Gastroesophageal sphincter (tissue), 4 donors: ENCODE measurements at regions not wholly inside any gene's neighbourhood (a gene's known extent, or its start where the extent isn't known, plus 50 kb on each side); places are given as distances from the start of the nearest gene placed in this dataset.

ENCODE experiments used
- ATAC-seq: fragments of 150-250 bp; one replicate; pipeline ENCODE4 v1.9.1; 2016; ENCODE audit warnings: mild to moderate bottlenecking, moderate library complexity
- H3K27ac ChIP-seq, 4 donors: fragments of 200-600 bp; sonication (generic) in 3 of 4; 1 replicate in 3 of 4; 2 replicates in 1 of 4; pipeline ENCODE4 v1.5.1; 2016 to 2019
- H3K27me3 ChIP-seq: fragments of 200-600 bp; sonication (generic); one replicate; pipeline ENCODE4 v1.5.1; 2019
- H3K36me3 ChIP-seq, 2 donors: fragments of 200-600 bp; sonication (generic); one replicate each; pipeline ENCODE4 v1.5.1; 2019; ENCODE audit warnings: control low read depth in 1 of 2
- H3K4me1 ChIP-seq, 3 donors: fragments of 200-600 bp; sonication (generic); 1 replicate in 2 of 3; 2 replicates in 1 of 3; pipeline ENCODE4 v1.5.1; 2016 to 2019; ENCODE audit warnings: control low read depth in 2 of 3
- H3K4me3 ChIP-seq, 2 donors: fragments of 200-600 bp; sonication (generic); one replicate each; pipeline ENCODE4 v1.5.1; 2019; ENCODE audit warnings: mild to moderate bottlenecking in 1 of 2, moderate library complexity in 1 of 2
- H3K9me3 ChIP-seq, 3 donors: fragments of 200-600 bp; sonication (generic); one replicate each; pipeline ENCODE4 v1.5.1; 2017 to 2019; ENCODE audit warnings: control low read depth in 2 of 3
- CTCF ChIP-seq, 4 experiments: fragments of 200-600 bp in 2 of 4; fragments of 450-650 bp in 2 of 4; sonication (generic) in 1 of 4; IDR thresholded peaks; one replicate each; pipeline ENCODE4 v1.5.1; 2017 to 2019; ENCODE audit warnings: antibody characterized with exemption in 4 of 4, mild to moderate bottlenecking in 2 of 4, moderate library complexity in 2 of 4
- EP300 ChIP-seq: sonication (generic); formaldehyde crosslinking; IDR thresholded peaks from one replicate; pipeline ENCODE4 v1.6.1; 2017; ENCODE audit warnings: antibody characterized with exemption, mild to moderate bottlenecking
- POLR2A ChIP-seq, 2 donors: fragments of 450-650 bp; IDR thresholded peaks; one replicate each; pipeline ENCODE4 v1.6.1; 2017; ENCODE audit warnings: antibody characterized with exemption in 2 of 2, mild to moderate bottlenecking in 2 of 2, moderate library complexity in 1 of 2
- POLR2AphosphoS5 ChIP-seq: sonication (generic); formaldehyde crosslinking; IDR thresholded peaks from one replicate; pipeline ENCODE4 v1.6.1; 2017; ENCODE audit warnings: antibody characterized with exemption
- WGBS, 2 donors: methylation state at CpG; one replicate each; pipeline ENCODE4 v1.1.5; 2018; ENCODE audit warnings: low coverage in 1 of 2; 5-methylcytosine and 5-hydroxymethylcytosine counted together
- small RNA-seq, 4 donors: library from RNA; depleted of rRNA; stranded (forward); fragments of <200 nt; gene quantifications; one replicate each; pipeline ENCODE3, GENCODE V24; 2016

GRCh38 chr18:59959606-59960005 is 59.8 kb downstream of the PMAIP1 start:
- no peaks in the 10 kb centered on the region for H3K27me3 ChIP-seq
- no peaks in the 10 kb centered on the region for H3K36me3 ChIP-seq
- no peak overlapping the region for H3K4me3 ChIP-seq
- H3K4me1 ChIP-seq, result peaks cover 0 to 5% (median 0%) of the 10 kb centered on the region in 3 donors
- TF ChIP-seq CTCF (IDR thresholded peaks at IDR 0.05), result no peak
- no peak for TF ChIP-seq POLR2A (IDR thresholded peaks at IDR 0.05)
- TF ChIP-seq POLR2AphosphoS5, result no peak
- no peak for TF ChIP-seq EP300
- no peak for ATAC-seq
- 65 to 77% methylated on average over 2 of the region's 2 CpGs for WGBS, 2 donors
- no peaks in the 10 kb centered on the region for H3K9me3 ChIP-seq
- H3K27ac ChIP-seq, result no peak overlapping the region

- Histone ChIP-seq H3K4me3 (no peak overlapping the region), H3K4me1 (peaks cover 0 to 7% (median 0%) of the 10 kb centered on the region in 3 donors), H3K27ac (no peak overlapping the region), H3K27me3 (no peaks in the 10 kb centered on the region), H3K9me3 (no peaks in the 10 kb centered on the region), H3K36me3 (no peaks in the 10 kb centered on the region)
- ATAC-seq, result no peak
- TF ChIP-seq POLR2A (IDR thresholded peaks at IDR 0.05) (no peak), POLR2AphosphoS5 (no peak), EP300 (no peak), CTCF (IDR thresholded peaks at IDR 0.05) (no peak)
- 98 to 100% methylated on average over 2 to 3 of the region's 3 CpGs for WGBS, 2 donors
These were observed 59.3 kb downstream of the PMAIP1 start for GRCh38 chr18:59959073-59959472.

GRCh38 chr18:59957957-59958356 is 58.2 kb downstream of the PMAIP1 start:
- TF ChIP-seq POLR2AphosphoS5 (no peak), EP300 (no peak), CTCF (IDR thresholded peaks at IDR 0.05) (no peak), POLR2A (IDR thresholded peaks at IDR 0.05) (no peak)
- H3K4me1 ChIP-seq, result peaks cover 0 to 7% (median 0%) of the 10 kb centered on the region in 3 donors
- H3K9me3 ChIP-seq, result no peaks in the 10 kb centered on the region
- no peak for ATAC-seq
- no peaks in the 10 kb centered on the region for H3K36me3 ChIP-seq
- 29 to 43% methylated on average over 1 to 2 of the region's 2 CpGs for WGBS, 2 donors
- no peak overlapping the region for H3K4me3 ChIP-seq
- H3K27ac ChIP-seq, result no peak overlapping the region
- no peaks in the 10 kb centered on the region for H3K27me3 ChIP-seq

GRCh38 chr18:59954755-59955156 is 55.0 kb downstream of the PMAIP1 start:
- no peaks in the 10 kb centered on the region for H3K27me3 ChIP-seq
- peaks cover 0 to 7% (median 0%) of the 10 kb centered on the region in 3 donors for H3K4me1 ChIP-seq
- no peak overlapping the region for H3K27ac ChIP-seq
- ATAC-seq, result no peak
- H3K9me3 ChIP-seq, result no peaks in the 10 kb centered on the region
- TF ChIP-seq CTCF (IDR thresholded peaks at IDR 0.05) (no peak), POLR2AphosphoS5 (no peak), EP300 (no peak), POLR2A (IDR thresholded peaks at IDR 0.05) (no peak)
- no peaks in the 10 kb centered on the region for H3K36me3 ChIP-seq
- WGBS, 2 donors, result 10 to 33% methylated on average over 1 to 2 of the region's 2 CpGs
- no peak overlapping the region for H3K4me3 ChIP-seq

- no peak for TF ChIP-seq EP300
- TF ChIP-seq POLR2AphosphoS5, result no peak
- no peak for TF ChIP-seq POLR2A (IDR thresholded peaks at IDR 0.05)
- TF ChIP-seq CTCF (IDR thresholded peaks at IDR 0.05), result no peak
- 67 to 87% methylated on average over 1 of the region's 1 CpG for WGBS, 2 donors
- H3K27ac ChIP-seq, result no peak overlapping the region
- no peaks in the 10 kb centered on the region for H3K36me3 ChIP-seq
- no peak overlapping the region for H3K4me3 ChIP-seq
- peaks cover 0 to 7% (median 0%) of the 10 kb centered on the region in 3 donors for H3K4me1 ChIP-seq
- H3K27me3 ChIP-seq, result no peaks in the 10 kb centered on the region
- no peak for ATAC-seq
- no peaks in the 10 kb centered on the region for H3K9me3 ChIP-seq
These were observed 54.4 kb downstream of the PMAIP1 start for GRCh38 chr18:59954241-59954640.

Small RNA genes lying in the stretch of these regions (small RNA-seq; reads per million reads assigned to genes)
- gene RN7SL342P (0 reads per million in 4 donors), gene RNU4-17P (0 to 0.09 (median 0) reads per million in 4 donors), gene RNU6-567P (0 reads per million in 4 donors)
